ENCODE measurements at regions not wholly inside any gene's neighbourhood (a gene's known extent, or its start where the extent isn't known, plus 50 kb on each side); places are given as distances from the start of the nearest gene placed in this dataset.

- FAIRE-seq (no peak), DNase-seq (ENCODE audit: insufficient read length, low spot score) (no peak)
- TF ChIP-seq, protein P1, sequence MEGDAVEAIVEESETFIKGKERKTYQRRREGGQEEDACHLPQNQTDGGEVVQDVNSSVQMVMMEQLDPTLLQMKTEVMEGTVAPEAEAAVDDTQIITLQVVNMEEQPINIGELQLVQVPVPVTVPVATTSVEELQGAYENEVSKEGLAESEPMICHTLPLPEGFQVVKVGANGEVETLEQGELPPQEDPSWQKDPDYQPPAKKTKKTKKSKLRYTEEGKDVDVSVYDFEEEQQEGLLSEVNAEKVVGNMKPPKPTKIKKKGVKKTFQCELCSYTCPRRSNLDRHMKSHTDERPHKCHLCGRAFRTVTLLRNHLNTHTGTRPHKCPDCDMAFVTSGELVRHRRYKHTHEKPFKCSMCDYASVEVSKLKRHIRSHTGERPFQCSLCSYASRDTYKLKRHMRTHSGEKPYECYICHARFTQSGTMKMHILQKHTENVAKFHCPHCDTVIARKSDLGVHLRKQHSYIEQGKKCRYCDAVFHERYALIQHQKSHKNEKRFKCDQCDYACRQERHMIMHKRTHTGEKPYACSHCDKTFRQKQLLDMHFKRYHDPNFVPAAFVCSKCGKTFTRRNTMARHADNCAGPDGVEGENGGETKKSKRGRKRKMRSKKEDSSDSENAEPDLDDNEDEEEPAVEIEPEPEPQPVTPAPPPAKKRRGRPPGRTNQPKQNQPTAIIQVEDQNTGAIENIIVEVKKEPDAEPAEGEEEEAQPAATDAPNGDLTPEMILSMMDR (IDR thresholded peaks at IDR 0.05; ENCODE audit: insufficient read depth, missing control alignments), result no peak
Observed at GRCh38 chr3:146350852-146351251, 99.9 kb upstream of the PLSCR4 start.

GRCh38 chr3:146345900-146346299, 95.0 kb upstream of the PLSCR4 start:
- FAIRE-seq (no peak), DNase-seq (ENCODE audit: insufficient read length, low spot score) (no peak)
- TF ChIP-seq, protein P1 (IDR thresholded peaks at IDR 0.05; ENCODE audit: insufficient read depth, missing control alignments), result no peak

- FAIRE-seq, result no peak
- TF ChIP-seq, protein P1 (IDR thresholded peaks at IDR 0.05; ENCODE audit: insufficient read depth, missing control alignments), result no peak
- DNase-seq (ENCODE audit: insufficient read length, low spot score), result no peak
Observed at GRCh38 chr3:146343551-146343950, 92.6 kb upstream of the PLSCR4 start.

DNA sequence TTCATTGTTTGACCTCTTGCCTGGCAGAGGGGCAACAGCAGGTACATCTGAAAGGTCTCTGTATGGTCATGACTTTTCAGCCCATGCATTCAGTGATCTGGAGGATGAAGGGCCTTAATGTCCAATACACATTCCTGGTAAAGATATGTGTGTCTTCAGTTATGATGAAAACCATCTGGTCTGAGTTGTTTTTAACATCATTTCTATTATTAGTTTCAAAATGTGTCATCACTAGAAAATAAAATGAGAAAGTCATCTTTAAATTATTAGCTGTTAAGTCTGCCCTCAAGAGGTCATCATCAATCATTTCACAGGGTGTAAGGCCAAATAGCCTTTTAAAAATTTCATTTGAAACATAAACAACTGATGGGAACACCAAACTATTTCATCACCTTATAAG, 92.1 kb upstream of the PLSCR4 start:
- DNase-seq (ENCODE audit: insufficient read length, low spot score) (no peak), FAIRE-seq (no peak)
- TF ChIP-seq, protein P1 (IDR thresholded peaks at IDR 0.05; ENCODE audit: insufficient read depth, missing control alignments), result no peak

GRCh38 chr3:146339349-146339748, 88.4 kb upstream of the PLSCR4 start:
- TF ChIP-seq, protein P1 (IDR thresholded peaks at IDR 0.05; ENCODE audit: insufficient read depth, missing control alignments), result no peak
- DNase-seq (ENCODE audit: insufficient read length, low spot score) (no peak), FAIRE-seq (no peak)

DNA sequence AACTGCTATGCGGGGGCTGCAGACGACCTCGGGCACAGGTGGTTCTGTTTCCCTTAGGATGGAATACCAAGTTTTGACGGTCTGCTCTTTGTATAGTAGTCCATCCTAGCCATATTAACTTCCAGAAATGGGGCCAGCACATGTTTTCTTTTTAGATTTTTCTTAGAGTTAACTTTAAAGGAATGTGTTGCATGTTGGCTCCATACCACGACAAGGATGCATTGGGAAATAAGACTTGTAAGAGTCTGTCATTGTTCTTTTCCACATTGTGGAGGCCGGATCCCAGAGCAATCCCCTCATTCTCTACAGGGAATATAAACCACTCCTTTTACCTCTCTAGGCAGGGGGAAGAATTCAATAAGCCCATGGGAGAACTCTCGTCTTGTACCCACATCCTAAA, 87.1 kb upstream of the PLSCR4 start:
- DNase-seq (ENCODE audit: insufficient read length, low spot score) (no peak), FAIRE-seq (no peak)
- TF ChIP-seq, protein P1 (IDR thresholded peaks at IDR 0.05; ENCODE audit: insufficient read depth, missing control alignments), result no peak

GRCh38 chr3:146335386-146335785, 84.5 kb upstream of the PLSCR4 start:
- no peak for FAIRE-seq
- TF ChIP-seq, protein P1 (IDR thresholded peaks at IDR 0.05; ENCODE audit: insufficient read depth, missing control alignments), result no peak

More at GRCh38 chr3:146335386-146335785, 84.5 kb upstream of the PLSCR4 start:
- DNase-seq (ENCODE audit: insufficient read length, low spot score), result no peak
